ENCODE measurements at regions not wholly inside any gene's neighbourhood (a gene's known extent, or its start where the extent isn't known, plus 50 kb on each side); places are given as distances from the start of the nearest gene placed in this dataset.
A peak's percentile ranks its signal among the peaks of the same experiment; 100 is the strongest.

DNA sequence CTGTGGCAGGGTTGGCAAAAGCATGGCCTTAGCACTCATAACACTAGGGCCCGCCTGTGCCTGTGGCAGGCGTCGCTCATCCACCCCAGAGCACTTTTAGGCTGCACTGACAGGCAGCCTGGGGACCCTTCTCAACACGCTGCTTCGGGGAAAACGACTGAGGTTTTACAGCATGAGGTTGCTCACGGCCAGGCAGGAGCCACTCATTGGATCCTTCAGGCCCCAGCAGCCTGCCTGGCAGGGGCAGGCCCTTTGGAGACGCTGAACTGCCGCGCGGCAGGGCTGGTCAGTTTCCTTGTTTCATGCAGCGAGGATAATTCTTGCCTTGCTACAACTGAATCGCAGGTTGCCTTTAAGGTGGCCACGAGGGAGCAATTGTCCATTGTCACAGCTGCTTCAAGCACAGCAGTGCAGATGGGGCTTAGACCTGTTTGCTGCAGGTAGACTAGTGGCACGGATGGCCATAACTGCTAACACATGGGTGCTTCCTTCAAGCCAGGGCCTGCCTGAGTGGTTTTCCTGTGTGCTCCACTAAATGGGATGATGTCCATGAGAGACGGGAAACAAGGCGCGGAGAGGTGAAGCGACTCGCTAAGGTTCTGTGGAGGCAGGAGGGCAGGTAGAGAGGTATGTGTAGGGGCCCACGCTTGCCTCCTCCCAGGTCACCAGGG is 49.9 kb upstream of the HS6ST1 start:
- DNase-seq (ENCODE audit: low read depth in 2 of 3, low spot score in 2 of 3): no peak

DNA sequence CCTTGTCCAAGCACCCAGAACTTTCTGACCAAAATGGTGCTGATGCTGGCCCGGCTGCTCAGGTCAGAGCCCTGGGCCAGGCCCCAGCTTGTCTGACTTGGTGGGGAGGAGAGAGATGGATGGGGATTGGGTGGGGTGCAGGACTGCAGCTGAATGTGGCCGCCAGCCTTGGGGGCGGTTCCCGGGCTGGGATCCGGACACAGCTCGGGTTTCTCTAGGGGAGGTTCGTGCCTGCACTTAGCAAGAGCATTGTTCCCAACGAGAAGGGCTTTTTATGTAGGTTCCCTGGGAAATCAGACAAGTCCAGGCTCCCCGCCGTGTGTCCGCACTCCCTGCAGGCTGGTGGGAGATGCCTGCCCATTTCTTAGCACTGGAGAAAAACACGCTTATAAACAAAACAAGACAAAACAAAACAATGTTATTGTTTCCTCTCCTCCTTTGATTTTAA is 50.5 kb upstream of the HS6ST1 start:
- no peak for DNase-seq (ENCODE audit: low read depth in 2 of 3, low spot score in 2 of 3)

DNA sequence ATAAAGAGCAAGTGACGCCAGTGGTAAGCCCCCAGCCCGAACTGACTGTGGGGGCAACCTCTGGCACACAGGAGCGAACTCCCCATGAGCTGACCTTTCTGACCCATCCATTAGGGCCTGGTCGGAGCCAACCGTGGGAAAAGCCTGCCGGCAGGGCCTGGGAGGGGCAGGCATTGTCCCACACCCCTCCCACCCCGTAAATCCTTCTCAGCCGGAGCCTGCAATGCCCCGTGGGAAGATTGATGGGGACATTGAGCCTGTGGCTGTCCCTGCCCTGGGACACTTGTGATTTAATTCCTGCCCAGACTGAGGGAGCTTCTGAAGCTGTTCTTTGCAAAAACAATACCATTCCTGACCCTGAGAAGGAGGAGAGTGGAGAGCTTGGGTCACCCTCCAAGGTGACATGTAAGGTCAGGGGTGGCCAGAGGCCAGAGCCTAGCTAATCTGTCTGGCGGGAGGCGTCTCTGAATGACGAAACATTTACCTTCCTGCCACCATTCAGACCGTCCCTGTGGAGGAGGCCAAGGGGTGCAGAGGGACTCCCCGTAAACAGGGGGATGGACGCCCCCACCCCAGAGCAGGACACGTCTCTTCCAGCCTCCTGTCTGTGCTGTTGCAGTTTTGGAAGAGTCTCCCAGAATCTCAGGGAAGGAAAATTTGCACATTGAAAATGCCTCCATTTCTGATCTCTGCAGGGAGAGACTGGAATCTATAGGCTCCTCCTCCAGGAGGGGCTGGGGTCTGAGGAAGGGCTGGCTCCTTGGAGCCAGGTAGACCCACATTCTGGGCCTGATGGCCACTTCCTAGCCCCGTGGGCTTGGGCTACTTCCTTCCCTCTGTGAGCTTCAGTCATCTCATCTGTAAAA is 51.2 kb upstream of the HS6ST1 start:
- no peak for DNase-seq (ENCODE audit: low read depth in 2 of 3, low spot score in 2 of 3)

DNA sequence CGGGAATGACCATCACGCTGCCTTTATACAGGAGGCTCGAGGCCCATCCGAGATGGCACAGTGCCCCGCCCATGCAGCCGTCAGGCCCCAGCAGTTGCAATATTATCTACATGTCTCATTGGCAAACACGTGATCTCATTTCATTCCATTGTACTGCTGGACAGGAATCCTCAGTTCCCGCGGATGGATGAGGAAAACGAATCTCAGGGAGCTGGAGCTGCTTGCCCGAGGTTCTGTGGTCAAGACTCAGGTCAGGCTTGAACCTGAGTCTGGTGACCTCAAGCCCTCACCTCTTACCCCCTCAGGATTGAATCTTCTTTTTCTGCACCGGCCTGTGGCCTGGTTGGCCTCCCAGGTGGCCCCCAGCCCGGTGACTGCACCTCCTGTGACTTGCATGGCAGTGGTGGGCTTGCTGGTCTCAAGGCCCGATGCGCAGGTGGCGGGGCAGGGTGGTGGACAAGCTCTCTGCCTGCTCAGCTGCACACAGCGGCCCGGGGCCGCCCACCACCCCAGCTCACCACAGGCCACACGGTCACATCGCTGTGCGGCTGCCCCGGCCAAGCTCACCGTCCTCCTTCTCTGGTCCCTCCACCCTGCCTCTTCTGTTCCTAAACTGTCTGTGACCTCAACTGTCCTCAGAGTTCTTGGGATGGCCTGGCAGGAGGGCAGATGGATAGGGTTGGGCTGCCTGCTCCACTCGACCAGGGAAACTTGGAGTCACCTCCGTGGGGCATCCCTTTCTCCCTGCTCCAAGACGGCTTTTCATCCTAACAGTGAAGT is 52.0 kb upstream of the HS6ST1 start:
- DNase-seq (ENCODE audit: low read depth in 2 of 3, low spot score in 2 of 3): no peak

DNA sequence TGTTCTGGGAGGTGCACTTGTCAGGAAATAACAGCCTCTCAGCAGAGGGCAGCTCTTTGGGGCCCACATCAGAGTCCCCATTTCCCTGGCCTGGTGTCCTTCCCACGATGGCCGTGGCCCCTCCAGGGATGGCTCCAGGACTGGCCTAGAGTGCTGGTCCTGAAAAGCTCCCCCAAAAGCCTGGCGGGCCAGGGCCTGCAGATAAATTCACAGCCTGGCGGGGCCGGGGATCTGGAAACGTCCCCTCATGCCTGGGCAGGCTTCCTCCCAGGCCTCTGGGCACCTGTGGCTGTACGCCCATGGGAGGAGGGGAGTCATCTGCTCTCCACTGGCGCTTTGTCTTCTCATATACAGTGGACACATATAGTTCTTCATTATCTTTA is 52.6 kb upstream of the HS6ST1 start:
- DNase-seq (ENCODE audit: low read depth in 2 of 3, low spot score in 2 of 3): no peak

DNA sequence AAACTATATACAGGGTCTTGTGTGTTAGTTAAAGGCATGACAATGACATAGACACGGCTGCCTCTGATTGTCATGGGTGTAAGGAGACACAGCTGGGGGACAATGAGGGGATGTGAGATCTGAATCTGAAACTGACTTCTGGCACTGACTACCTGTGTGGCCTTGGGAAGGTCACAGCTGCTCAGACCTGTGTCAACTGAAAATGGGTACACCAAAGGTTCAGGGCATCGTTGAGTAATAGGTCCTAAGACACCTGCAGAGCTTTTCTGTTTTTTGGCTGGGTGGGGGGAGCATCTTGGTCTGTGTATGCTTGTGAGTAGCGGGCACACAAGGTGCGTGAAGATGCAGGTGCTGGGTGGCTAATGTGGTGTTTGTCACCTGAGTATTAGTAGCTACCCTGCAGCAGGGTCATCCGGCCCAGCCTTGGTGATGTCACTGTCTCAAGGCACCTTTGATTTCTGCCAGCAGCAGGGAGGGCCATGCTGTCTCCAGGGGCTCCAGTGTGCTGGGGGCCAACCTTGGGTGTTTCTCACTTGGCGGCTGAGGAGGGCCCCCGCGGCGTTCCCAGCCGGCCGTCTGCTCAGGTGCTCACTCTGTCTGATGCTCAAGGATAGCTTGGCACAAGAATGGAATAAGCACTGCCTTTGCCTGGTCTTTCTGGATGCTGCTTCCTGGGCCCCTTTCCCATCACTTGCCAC is 53.1 kb upstream of the HS6ST1 start:
- DNase-seq (ENCODE audit: low read depth in 2 of 3, low spot score in 2 of 3): no peak

DNA sequence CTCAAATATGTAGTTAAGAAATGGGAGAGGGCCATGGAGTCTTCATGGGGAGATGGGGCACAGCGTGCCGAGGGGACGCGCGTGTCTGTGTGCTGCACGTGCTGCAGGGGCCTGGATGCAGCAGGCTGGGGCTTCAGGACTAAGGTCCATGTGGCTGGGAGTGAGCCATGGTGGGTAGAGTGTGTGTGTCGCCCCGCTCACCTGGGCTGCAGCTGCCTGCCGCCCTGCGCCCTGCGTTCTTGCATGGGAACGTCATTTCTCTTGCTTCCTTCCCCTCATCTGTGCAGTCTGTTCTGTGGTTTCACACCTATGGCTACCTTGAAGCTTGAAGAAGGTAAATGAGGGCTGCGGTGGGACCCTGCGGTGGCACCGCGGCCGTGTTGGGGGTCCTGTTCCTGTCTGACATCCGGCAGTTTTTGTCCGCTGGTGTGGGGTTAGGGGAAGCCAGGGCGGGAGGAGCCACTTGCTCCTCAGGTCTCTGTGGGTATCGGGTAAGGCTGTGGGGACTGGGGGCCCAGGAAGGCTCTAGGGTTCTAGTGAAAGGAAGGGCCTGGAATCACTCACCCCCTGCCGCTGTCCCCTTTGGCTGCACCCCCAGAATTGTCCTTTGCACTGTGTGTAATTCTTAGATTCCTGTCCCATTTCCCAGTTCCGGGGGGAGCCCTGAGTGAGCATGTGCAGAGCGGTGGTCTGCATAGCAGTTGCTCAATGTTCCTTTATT is 54.1 kb upstream of the HS6ST1 start:
- DNase-seq (ENCODE audit: low read depth in 2 of 3, low spot score in 2 of 3): peak in 1 of 3 donors; percentile 30

DNA sequence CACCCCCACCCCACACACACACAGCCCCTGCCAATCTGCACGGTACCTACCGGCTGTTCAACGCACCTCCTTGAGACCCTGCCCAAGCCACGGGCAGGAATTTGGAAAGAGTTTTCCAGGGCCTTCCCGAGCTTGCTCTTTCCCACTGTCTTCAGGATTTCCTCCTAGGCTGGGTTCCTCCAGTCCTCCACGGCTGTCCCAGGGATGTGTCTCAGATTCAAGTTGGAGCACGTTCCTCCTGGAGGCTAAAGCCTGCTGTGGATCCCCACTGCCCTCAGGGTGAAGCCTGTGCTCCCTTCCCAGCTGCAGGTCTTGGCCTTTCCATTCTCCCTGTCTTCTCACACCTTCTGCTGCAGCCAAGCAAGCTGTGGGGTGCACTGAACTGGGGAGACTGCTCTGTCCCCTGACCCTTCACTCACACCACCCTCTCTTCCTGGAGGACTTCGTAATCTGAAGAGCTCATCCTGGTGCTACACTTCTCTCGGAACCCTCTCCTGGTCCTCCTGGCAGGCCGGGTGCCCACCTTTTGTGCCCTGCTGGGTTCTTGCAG is 54.9 kb upstream of the HS6ST1 start:
- DNase-seq (ENCODE audit: low read depth in 2 of 3, low spot score in 2 of 3): no peak

DNA sequence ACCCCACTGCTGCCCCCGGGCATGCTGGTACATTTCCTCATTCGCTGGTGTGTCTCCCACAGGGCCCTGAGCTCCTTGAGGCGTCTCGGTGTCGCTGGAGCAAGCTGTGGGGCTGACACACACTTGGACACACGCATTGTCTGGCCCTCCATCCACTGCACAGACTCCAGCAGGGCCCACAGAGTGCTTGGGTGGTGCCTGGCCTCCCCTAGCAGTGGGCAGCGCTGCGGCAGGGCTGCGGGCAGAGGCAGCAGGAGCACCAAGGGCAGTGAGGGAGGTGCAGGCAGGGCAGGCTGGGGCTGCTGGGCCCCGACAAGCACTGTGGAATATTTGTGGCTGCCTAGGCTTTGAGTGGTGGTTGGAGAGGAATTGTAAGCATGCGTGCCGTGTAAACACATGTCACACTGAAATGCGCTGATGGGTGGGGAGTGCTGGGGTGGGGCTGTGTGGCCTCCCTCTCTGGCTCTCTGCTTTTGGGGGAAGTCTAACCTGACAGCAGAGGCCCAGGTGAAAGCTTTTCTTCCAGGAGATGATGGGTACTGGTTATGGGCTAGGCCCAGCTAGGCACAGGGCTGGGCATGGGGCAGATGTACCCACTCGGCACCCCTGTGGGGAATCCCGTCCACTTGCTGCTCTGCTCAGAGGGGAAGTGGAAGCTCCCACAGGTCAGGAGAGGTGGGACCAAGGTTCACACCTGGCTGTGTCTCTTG is 55.5 kb upstream of the HS6ST1 start:
- DNase-seq (ENCODE audit: low read depth in 2 of 3, low spot score in 2 of 3): no peak

DNA sequence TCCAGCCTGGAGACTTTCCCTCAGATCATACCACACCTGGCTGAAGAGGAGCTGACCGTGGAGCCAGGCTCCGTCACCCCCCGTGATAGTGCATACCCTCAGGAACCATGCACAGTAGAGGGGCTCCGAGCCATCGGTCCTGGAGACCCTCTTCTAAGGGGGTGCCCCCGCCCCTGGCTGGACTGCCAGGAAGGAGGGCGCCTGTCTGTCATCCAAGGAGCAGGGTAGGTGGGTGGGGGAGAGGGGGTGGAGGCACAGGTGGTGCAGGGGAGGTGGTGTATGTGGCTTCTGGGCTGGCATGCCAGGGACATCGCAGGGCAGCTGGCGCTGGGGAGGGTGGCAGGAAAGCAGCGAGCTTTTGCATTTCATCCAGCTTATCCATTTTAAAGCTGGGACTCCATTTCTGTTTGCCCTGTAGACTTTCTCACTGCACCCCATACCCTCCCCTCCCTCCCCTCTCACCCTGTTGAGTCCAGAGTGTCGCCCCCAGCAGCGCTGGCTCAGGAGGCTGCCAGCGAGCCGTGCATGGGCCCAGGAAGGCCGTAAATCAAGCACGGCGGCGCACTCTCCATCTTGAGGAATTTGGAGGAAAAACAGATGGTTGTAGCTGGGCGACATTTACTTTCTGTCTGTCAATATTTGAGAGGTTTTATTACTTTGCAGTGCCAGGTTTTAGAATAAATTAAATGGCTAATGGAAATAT is 56.2 kb upstream of the HS6ST1 start:
- no peak for DNase-seq (ENCODE audit: low read depth in 2 of 3, low spot score in 2 of 3)

DNA sequence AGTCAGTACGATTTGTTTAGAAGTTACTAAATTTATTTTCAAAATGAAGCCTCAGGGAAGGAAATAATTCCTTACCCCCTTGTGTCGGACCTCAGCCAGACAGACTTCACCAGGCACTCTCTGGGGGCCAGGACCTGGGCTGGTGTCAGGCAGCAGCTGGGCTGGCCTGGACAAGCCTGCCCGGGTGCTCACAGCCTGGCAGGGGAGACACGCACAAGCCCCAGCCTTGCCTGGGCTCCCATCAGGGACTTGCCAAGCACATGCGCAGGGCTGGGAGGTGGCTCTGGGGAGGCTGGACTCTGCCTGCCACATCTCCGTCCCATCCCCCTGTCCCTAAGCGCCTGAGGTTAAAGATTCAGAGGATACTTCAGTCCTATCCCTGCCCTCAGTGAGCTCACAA is 56.8 kb upstream of the HS6ST1 start:
- no peak for DNase-seq (ENCODE audit: low read depth in 2 of 3, low spot score in 2 of 3)

DNA sequence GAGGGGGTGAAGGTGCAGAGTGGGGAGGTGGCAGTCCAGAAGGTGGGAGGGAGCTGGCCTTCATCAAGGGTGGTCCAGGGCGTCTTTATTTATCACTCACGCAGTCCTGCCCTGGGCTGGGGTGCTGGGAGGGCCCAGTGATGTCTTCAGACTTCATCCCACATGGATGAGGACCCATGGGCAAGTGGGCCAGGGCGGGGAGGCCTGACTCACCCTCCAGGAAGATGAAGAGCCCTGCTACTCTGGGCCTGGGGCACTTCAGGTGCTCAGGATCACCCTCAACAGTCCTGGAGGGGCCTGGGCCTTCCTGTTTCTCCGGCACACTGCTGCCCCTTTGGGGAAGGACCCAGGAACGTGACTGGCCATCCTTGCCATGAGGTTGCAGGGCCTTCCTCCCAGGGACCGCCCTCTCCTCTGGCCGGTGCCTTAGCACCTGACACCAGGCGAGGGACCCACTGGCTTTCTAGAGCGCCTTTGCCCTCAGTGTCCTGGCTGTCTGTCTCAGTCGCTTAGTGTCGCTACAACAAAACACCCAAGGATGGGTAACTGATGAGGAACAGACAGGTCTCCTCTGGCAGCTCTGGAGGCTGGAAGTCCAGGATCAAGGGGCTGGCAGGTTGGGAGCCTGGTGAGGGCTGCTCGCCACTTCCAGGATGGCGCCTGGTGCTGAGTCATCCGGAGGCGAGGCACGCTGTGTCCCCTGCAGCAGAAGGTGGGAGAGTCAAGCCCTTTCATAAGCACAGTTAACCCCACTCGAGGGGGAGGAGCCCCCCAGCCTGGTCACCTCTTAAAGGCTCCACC is 57.8 kb upstream of the HS6ST1 start:
- DNase-seq (ENCODE audit: low read depth in 2 of 3, low spot score in 2 of 3): no peak

DNA sequence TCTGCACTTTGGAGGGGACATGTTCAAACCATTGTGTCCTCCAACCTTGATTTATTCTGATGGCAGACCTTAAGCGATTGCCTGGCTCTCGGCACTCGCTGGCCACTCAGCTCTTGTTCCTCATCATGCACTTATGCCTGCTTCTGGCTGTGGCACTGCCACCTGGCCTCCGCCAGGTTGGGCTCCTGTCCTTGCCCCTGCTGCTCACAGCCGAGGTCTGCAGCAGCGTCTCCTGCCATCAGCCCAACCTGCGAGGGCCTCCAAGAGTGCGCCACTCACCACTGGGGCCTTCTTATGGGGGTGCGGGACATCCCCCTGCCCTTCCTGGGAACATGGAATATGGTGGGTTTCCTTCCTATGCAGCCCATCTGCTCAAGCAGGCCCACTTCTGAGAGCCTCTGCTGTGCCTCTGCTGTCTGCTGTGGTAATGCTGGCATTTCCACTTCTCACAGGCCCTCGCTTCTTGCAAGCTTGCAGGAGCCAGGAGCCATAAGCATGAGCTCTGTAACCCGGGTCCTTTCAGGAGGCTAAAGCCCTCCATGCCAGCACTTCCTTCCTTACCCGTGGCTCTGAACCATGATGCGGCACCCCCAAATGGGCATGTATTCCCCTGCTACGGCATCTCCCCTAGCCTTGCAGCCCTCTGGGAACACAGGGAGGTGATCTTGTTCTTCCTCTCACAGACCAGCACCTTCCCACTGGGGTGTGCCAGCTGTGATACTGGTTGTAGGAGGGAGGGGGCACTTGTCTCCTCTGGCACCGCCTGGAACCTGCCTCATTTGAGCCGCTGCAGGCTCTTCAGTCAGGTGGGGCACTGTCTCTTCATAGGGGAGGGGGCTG is 58.6 kb upstream of the HS6ST1 start:
- no peak for DNase-seq (ENCODE audit: low read depth in 2 of 3, low spot score in 2 of 3)

DNA sequence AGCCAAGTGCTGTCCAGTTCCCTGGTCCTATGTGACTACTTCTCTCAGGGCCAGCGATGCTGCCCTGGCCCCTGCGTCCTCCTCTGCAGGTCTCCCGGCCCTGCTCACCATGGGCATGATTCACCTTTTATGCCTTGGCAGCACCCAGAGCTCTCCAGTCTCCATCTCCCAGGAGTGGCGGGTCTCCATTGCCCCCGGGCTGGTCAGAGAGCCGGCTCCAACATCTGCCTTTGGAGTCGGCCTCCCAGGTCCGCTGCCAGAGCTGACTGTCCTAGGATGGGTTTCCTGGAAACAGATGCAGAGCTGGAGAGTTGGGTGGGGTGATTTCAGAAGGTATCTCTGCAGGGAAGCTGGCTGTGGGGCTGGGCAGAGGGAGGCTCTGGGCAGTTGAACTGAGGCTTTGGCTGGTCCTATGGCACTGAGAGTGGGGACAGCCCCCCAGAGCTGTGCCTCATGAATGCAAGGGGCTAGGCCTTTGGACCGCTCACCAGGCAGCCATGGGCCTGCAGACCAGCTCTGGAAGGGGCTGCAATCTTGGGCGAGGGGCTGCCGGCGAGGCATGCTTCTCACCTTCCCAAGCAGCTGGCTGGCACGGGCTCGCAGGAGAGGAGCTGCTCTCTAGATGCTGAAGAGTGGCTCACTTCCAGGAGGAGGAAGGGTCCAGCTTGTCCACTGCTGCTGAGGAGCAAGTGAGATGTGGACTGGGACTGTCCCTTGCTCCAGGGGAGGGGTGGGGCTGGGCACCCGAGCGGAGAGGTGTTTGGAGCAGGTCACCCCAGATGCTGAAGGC is 59.8 kb upstream of the HS6ST1 start:
- DNase-seq (ENCODE audit: low read depth in 2 of 3, low spot score in 2 of 3): no peak

DNA sequence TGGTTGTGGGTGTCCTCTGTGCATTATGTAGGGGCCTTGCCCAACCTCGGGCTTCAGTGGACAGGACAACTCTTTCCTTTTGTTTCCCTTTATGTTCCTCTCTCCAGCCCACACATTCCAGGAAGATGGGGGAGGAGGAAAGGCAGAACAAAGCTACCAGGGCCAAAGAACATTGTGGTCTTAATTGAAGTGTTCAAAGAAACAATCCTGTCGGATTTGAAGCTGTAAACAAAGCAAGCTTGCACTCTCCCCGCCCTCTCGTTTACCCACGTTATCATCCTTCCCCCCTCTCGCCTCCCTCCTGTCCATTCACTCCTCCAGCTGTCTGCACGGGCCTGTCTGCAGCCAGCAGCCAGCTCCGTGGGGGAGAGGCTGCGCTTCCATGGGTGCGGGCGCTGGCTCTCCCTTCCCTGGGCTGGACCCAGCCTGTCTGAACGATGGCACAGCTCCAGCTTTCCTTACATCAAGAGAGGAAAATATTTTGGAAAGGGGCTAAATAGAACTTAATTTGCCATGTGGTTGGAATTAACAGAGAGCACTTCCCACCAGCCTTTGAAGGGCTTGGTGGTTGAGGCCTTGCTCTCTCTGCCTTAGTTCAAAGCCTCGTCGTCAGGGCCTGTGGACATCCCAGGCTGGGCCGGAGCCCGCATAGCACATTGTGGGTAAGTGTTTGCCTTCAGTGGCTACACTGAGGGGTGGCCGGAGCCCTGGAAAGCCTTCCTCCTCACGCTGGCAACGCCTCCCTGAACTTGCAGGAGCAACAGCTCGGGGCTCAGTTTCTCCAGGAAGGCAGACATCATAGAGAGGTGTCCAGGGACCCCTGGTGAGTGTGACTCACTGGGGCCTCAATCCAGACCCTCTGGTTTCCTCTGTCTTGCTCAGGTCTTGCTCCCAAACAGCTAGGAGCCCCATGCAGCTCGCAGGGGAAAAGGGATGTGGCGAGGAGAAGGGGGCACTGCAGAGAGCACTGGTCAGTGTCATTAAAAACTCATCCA is 60.6 kb upstream of the HS6ST1 start:
- no peak for DNase-seq (ENCODE audit: low read depth in 2 of 3, low spot score in 2 of 3)

All from hematopoietic multipotent progenitor cell (in vitro differentiated cells).